ENCODE measurements at regions not wholly inside any gene's neighbourhood (a gene's known extent, or its start where the extent isn't known, plus 50 kb on each side); places are given as distances from the start of the nearest gene placed in this dataset.

GRCh38 chr12:94062194-94062593, 86.2 kb upstream of the PLXNC1 start:
- DNase-seq (ENCODE audit: low read depth in 2 of 2): no peak

DNA sequence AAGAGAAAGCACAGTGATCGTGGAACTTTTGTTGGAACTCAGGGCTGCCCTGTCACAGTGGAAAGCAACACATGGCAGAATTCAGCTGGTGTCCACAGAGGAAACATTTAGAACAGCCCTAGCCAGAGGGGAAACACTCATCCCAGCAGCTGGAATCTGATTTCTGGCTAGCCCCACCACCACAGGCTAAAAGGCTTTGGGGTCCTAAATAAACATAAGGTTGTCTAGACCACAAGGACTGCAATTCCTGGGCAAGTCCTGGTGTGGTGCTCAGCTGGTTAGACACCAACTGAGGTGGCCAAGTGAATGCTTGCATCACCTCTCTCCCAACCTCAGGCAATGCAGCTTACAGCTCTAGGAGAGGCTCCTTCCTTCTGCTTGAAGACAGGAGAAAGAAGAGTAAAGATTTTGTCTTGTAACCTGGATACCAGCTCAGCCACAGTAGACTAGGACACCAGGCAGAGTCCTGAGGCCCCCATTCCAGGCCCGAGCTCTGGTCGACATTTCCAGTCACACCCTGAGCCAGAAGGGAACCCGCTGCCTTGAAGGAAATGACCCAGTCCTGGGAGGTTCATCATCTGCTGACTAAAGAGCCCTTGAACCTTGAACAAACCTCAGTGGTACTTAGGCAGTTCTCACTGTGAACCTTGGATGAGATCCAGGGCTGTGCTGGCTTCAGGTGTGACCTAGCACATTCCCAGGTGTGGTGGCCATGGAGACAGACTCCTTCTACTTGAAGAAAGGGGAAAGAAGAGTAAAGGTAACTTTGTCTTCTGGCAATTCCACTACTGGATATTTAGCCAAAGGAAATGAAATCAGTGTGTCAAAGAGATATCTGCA, 85.4 kb upstream of the PLXNC1 start:
- no peak for DNase-seq (ENCODE audit: low read depth in 2 of 2)

GRCh38 chr12:94070520-94070919, 77.9 kb upstream of the PLXNC1 start:
- no peak for DNase-seq (ENCODE audit: low read depth in 2 of 2)

DNA sequence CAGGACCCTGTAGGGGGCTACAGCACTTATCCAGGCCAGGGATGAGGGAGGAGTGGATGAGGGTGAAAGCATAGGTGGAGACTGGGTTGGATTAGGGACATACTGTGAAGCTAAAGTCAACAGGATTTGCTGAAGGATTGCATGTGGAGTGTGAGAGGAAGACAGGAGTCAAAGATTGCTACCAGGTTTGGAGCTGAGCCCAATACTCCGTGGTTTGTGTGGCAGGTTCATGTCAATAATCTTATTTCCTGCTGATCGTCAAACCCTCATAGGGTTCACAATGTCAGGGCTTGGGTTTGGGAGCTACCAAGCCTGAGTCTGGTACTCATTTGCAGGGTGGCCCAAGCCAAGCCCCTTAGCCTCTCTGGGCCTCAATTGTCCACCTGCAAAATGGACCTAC, 77.1 kb upstream of the PLXNC1 start:
- DNase-seq (ENCODE audit: low read depth in 2 of 2): no peak

- DNase-seq (ENCODE audit: low read depth in 2 of 2): no peak
Observed at GRCh38 chr12:94073441-94074051, 74.8 kb upstream of the PLXNC1 start.

- DNase-seq (ENCODE audit: low read depth in 2 of 2): no peak
Observed at GRCh38 chr12:94074216-94074979, 74.0 kb upstream of the PLXNC1 start.

- DNase-seq (ENCODE audit: low read depth in 2 of 2): no peak
Observed at GRCh38 chr12:94074980-94075629, 73.3 kb upstream of the PLXNC1 start.

- no peak for DNase-seq (ENCODE audit: low read depth in 2 of 2)
Observed at GRCh38 chr12:94077209-94077608, 71.2 kb upstream of the PLXNC1 start.

DNA sequence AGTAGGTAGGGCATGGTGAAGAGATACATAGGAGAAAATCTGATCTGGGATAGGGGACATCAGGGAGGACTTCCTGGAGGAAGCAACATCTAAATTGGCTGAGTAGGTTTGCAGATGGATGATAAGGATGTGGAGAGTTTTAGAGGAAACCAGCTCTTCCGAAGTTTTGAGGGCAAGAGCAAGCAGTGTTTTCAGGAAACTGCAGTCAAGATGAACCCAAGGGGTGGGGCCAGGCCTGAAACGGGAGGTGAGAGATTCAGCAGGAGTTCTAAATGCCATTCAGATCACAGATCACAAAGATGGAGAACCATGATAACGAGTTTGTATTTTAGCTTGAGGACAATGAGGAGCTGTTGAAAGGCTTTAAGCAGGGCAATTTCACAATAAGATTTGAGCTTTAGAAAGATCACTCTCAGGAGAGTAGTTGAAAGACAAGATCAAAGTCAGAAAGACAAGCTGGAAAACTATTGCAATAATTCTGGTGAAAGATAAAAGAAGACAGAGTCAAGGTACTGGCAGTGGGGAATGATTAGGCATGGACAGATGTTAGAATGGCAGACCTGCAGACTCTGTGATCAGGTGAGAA, 70.1 kb upstream of the PLXNC1 start:
- DNase-seq (ENCODE audit: low read depth in 2 of 2): no peak

GRCh38 chr12:94078736-94079509, 69.5 kb upstream of the PLXNC1 start:
- DNase-seq (ENCODE audit: low read depth in 2 of 2): no peak

- DNase-seq (ENCODE audit: low read depth in 2 of 2): no peak
Observed at GRCh38 chr12:94079566-94080340, 68.6 kb upstream of the PLXNC1 start.

- DNase-seq (ENCODE audit: low read depth in 2 of 2): no peak
Observed at GRCh38 chr12:94080341-94081009, 67.9 kb upstream of the PLXNC1 start.

DNA sequence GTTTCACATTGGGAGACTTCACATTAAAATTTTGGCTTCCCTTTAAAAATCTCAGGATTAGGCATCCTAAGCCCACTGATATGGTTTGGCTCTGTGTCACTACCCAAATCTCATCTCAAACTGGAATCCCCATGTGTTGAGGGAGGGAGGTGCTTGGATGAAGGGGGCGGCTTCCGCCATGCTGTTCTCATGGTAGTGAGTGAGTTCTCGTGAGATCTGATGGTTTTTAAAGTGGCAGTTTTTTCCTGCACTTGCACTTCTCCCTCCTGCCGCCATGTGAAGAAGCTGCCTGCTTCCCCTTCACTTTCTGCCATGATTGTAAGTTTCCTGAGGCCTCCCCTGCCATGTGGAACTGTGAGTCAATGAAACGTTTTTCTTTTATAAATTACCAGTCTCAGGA, 65.7 kb upstream of the PLXNC1 start:
- no peak for DNase-seq (ENCODE audit: low read depth in 2 of 2)

- no peak for DNase-seq (ENCODE audit: low read depth in 2 of 2)
Observed at GRCh38 chr12:94089891-94090290, 58.5 kb upstream of the PLXNC1 start.

- no peak for DNase-seq (ENCODE audit: low read depth in 2 of 2)
Observed at GRCh38 chr12:94091624-94092023, 56.8 kb upstream of the PLXNC1 start.

GRCh38 chr12:94092516-94093241, 55.7 kb upstream of the PLXNC1 start:
- DNase-seq (ENCODE audit: low read depth in 2 of 2): no peak

DNA sequence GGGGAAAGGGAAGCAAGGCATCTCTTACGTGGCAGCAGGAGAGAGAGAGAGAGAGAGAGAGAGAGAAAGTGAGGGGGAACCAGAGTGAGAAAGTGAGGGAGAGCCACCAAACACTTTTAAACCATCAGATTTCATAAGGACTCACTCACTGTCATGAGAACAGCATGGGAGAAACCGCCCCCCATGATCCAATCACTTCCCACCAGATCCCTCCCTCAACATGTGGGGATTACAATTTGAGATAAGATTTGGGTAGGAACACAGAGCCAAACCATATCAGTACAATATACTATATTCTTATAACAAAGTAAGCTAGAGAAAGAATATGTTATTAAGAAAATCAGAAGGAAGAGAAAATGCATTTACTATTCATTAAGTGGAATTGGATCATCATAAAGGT, 53.7 kb upstream of the PLXNC1 start:
- DNase-seq (ENCODE audit: low read depth in 2 of 2): no peak

DNA sequence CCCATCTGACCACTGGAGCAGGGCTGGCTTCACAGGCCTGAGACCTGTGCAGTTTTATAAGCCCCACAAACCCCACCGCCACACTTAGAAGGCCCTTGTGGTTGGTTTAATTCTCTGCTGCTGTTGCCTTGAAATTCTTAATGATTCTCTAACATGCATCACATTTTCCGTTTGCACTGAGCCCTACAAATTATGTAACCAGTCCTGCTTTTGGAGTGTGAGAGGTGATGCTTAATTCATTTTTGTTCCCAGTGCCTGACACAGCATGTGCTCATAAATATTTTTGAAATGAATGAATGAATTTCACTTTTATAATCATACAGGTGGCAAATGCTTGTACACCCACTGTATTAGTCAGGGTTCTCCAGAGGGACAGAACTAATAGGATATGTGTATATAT, 52.8 kb upstream of the PLXNC1 start:
- DNase-seq (ENCODE audit: low read depth in 2 of 2): no peak

GRCh38 chr12:94098466-94098865, 49.9 kb upstream of the PLXNC1 start:
- no peak for DNase-seq (ENCODE audit: low read depth in 2 of 2)

Measured in stimulated activated CD4-positive, alpha-beta T cell treated with anti-CD3 and anti-CD28 coated beads, Interleukin-12 subunit alpha, Interleukin-12 subunit beta, amount 100 ng/mL, for 24 hours (primary cell).